WTC11 (cell line): ENCODE measurements at regions not wholly inside any gene's neighbourhood (a gene's known extent, or its start where the extent isn't known, plus 50 kb on each side); places are given as distances from the start of the nearest gene placed in this dataset.

Source experiments
- NFYB ChIP-seq: sonication (generic); formaldehyde crosslinking; conservative IDR thresholded peaks from 2 replicates; pipeline ENCODE4 v1.8.0; 2022; ENCODE audit warnings: low read depth, missing genetic modification reagents
- NR2C2 ChIP-seq: sonication (generic); formaldehyde crosslinking; IDR thresholded peaks from 2 replicates; pipeline ENCODE4 v1.8.0; 2022; ENCODE audit warnings: mild to moderate bottlenecking, missing genetic modification reagents
- NR3C1 ChIP-seq: sonication (generic); formaldehyde crosslinking; conservative IDR thresholded peaks from 2 replicates; pipeline ENCODE4 v1.8.1; 2023; ENCODE audit warnings: low read depth, mild to moderate bottlenecking, missing genetic modification reagents
- SP1 ChIP-seq: sonication (generic); formaldehyde crosslinking; conservative IDR thresholded peaks from 2 replicates; pipeline ENCODE4 v1.8.1; 2022; ENCODE audit warnings: missing genetic modification reagents
- USF2 ChIP-seq: sonication (generic); formaldehyde crosslinking; IDR thresholded peaks from 2 replicates; pipeline ENCODE4 v1.8.1; 2023; ENCODE audit warnings: mild to moderate bottlenecking, missing genetic modification reagents, moderate library complexity
- ZNF138 ChIP-seq: sonication (generic); formaldehyde crosslinking; conservative IDR thresholded peaks from 2 replicates; pipeline ENCODE4 v1.8.1; 2022; ENCODE audit warnings: mild to moderate bottlenecking, moderate library complexity, missing genetic modification reagents
- ZNF416 ChIP-seq: fragments of 250-450 bp; sonication (Bioruptor Pico); IDR thresholded peaks from 2 replicates; pipeline ENCODE4 v1.9.0; 2021; ENCODE audit warnings: mild to moderate bottlenecking, inconsistent platforms
- TF ChIP-seq, protein P1 (sequence below): fragments of 200-600 bp; IDR thresholded peaks from 2 replicates; pipeline ENCODE4 v1.8.0; 2022; ENCODE audit warnings: antibody characterized with exemption
- TF ChIP-seq, protein P2 (sequence below): sonication (generic); formaldehyde crosslinking; IDR thresholded peaks from 2 replicates; pipeline ENCODE4 v1.8.0; 2022; ENCODE audit warnings: mild to moderate bottlenecking, missing genetic modification reagents
- TF ChIP-seq, protein P3 (sequence below): sonication (generic); formaldehyde crosslinking; IDR thresholded peaks from 2 replicates; pipeline ENCODE4 v1.8.1; 2022; ENCODE audit warnings: mild to moderate bottlenecking, missing genetic modification reagents, moderate library complexity, borderline replicate concordance

GRCh38 chr15:89412905-89413411, 78.3 kb upstream of the POLG start:
- TF ChIP-seq NR3C1 (CRISPR knock-in tag) (no peak), USF2 (CRISPR knock-in tag) (no peak), NFYB (CRISPR knock-in tag) (no peak), SP1 (CRISPR knock-in tag) (no peak), NR2C2 (no peak), ZNF416 (CRISPR knock-in tag) (no peak), ZNF138 (CRISPR knock-in tag) (no peak)
- TF ChIP-seq, protein P1, sequence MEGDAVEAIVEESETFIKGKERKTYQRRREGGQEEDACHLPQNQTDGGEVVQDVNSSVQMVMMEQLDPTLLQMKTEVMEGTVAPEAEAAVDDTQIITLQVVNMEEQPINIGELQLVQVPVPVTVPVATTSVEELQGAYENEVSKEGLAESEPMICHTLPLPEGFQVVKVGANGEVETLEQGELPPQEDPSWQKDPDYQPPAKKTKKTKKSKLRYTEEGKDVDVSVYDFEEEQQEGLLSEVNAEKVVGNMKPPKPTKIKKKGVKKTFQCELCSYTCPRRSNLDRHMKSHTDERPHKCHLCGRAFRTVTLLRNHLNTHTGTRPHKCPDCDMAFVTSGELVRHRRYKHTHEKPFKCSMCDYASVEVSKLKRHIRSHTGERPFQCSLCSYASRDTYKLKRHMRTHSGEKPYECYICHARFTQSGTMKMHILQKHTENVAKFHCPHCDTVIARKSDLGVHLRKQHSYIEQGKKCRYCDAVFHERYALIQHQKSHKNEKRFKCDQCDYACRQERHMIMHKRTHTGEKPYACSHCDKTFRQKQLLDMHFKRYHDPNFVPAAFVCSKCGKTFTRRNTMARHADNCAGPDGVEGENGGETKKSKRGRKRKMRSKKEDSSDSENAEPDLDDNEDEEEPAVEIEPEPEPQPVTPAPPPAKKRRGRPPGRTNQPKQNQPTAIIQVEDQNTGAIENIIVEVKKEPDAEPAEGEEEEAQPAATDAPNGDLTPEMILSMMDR: no peak
- TF ChIP-seq, protein P2, sequence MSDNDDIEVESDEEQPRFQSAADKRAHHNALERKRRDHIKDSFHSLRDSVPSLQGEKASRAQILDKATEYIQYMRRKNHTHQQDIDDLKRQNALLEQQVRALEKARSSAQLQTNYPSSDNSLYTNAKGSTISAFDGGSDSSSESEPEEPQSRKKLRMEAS (CRISPR knock-in tag): no peak
- TF ChIP-seq, protein P3, sequence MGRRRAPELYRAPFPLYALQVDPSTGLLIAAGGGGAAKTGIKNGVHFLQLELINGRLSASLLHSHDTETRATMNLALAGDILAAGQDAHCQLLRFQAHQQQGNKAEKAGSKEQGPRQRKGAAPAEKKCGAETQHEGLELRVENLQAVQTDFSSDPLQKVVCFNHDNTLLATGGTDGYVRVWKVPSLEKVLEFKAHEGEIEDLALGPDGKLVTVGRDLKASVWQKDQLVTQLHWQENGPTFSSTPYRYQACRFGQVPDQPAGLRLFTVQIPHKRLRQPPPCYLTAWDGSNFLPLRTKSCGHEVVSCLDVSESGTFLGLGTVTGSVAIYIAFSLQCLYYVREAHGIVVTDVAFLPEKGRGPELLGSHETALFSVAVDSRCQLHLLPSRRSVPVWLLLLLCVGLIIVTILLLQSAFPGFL (CRISPR knock-in tag): no peak
